A549 (cell line): ENCODE measurements at regions not wholly inside any gene's neighbourhood (a gene's known extent, or its start where the extent isn't known, plus 50 kb on each side); places are given as distances from the start of the nearest gene placed in this dataset.

ENCODE experiments used
- ATAC-seq, 2 experiments: fragments of 200-7000 bp in 1 of 2; fragments of >200 bp in 1 of 2; cut with Nextera tagmentation in 1 of 2; cut with Tn5 transposase in 1 of 2; 3 replicates each; pipeline versions ENCODE4 v1.8.0 to v1.9.1; 2018 to 2020; ENCODE audit warnings: mild to moderate bottlenecking in 1 of 2, moderate library complexity in 1 of 2
- CTCF ChIA-PET: fragments of 300-600 bp; sonication (Branson Sonifier 250); formaldehyde crosslinking; extraction: SDS; loops from one replicate; lab custom pipeline; 2021; ENCODE audit warnings: antibody characterized with exemption, inconsistent platforms; lab: Yijun Ruan, JAX
- POLR2A ChIA-PET: fragments of 350-600 bp; formaldehyde crosslinking; extraction: SDS; loops from one replicate; lab custom pipeline; 2021; ENCODE audit warnings: antibody characterized with exemption, inconsistent platforms; lab: Yijun Ruan, JAX
- DNase-seq, 2 experiments: peaks; one replicate each; pipeline versions ENCODE4 v3.0.0 to v3.0.0-alpha.2; 2011 to 2016; ENCODE audit warnings: low read depth in 1 of 2, low spot score in 1 of 2
- FAIRE-seq: peaks from 2 replicates; lab custom pipeline; 2011; peaks lifted over from hg19 to GRCh38; lab: Jason Lieb, UNC
- H3K27ac ChIP-seq, 2 experiments: fragments of >200 bp; sonication (Bioruptor Twin); formaldehyde crosslinking; 3 replicates each; pipeline ENCODE4 v1.5.1; 2016 to 2017
- H3K4me1 ChIP-seq: fragments of >200 bp; sonication (Bioruptor Twin); formaldehyde crosslinking; 3 replicates; pipeline ENCODE4 v1.6.1; 2016
- H3K4me2 ChIP-seq: fragments of >200 bp; sonication (Bioruptor Twin); formaldehyde crosslinking; 3 replicates; pipeline ENCODE4 v1.6.1; 2016
- H3K4me3 ChIP-seq: fragments of >200 bp; sonication (Bioruptor Twin); formaldehyde crosslinking; 3 replicates; pipeline ENCODE4 v1.5.1; 2016
- H3K9me3 ChIP-seq: fragments of >200 bp; sonication (Bioruptor Twin); formaldehyde crosslinking; 3 replicates; pipeline ENCODE4 v1.6.1; 2016
- ATOH8 ChIP-seq: fragments of 250-450 bp; sonication (Bioruptor Pico); IDR thresholded peaks from 2 replicates; pipeline ENCODE4 v1.5.0; 2020; ENCODE audit warnings: low read depth, mild to moderate bottlenecking, moderate library complexity
- BCL3 ChIP-seq: fragments of >200 bp; sonication (Bioruptor Twin); formaldehyde crosslinking; IDR thresholded peaks from 3 replicates; pipeline ENCODE4 v1.6.1; 2016
- CBX2 ChIP-seq: fragments of 200-600 bp; sonication (generic); IDR thresholded peaks from 2 replicates; pipeline ENCODE4 v1.6.1; 2016; ENCODE audit warnings: low read depth, mild to moderate bottlenecking, borderline replicate concordance
- CEBPB ChIP-seq, 2 experiments: fragments of >200 bp in 1 of 2; sonication (Bioruptor Twin) in 1 of 2; formaldehyde crosslinking in 1 of 2; IDR thresholded peaks; 2 replicates each; pipeline ENCODE4 v1.6.1; 2012 to 2016
- CHD4 ChIP-seq: fragments of 200-600 bp; sonication (generic); IDR thresholded peaks from 2 replicates; pipeline ENCODE4 v1.6.1; 2016; ENCODE audit warnings: antibody characterized with exemption, mild to moderate bottlenecking, borderline replicate concordance
- CTCF ChIP-seq: fragments of >200 bp; sonication (Bioruptor Twin); formaldehyde crosslinking; IDR thresholded peaks from 3 replicates; pipeline ENCODE4 v1.5.1; 2016
- EHF ChIP-seq: fragments of 250-450 bp; sonication (Bioruptor Pico); IDR thresholded peaks from 2 replicates; pipeline ENCODE4 v1.5.0; 2020; ENCODE audit warnings: mild to moderate bottlenecking
- FOXS1 ChIP-seq: fragments of 250-450 bp; sonication (Bioruptor Pico); IDR thresholded peaks from 2 replicates; pipeline ENCODE4 v1.5.0; 2020; ENCODE audit warnings: mild to moderate bottlenecking, moderate library complexity
- GATA3 ChIP-seq: IDR thresholded peaks from 2 replicates; pipeline ENCODE4 v1.6.1; 2012; ENCODE audit warnings: borderline replicate concordance
- HDAC2 ChIP-seq: fragments of 200-600 bp; sonication (generic); IDR thresholded peaks from 2 replicates; pipeline ENCODE4 v1.6.1; 2016
- HOXA7 ChIP-seq: fragments of 250-450 bp; sonication (Bioruptor Pico); IDR thresholded peaks from 2 replicates; pipeline ENCODE4 v1.5.0; 2020; ENCODE audit warnings: mild to moderate bottlenecking, moderate library complexity
- JUN ChIP-seq, 2 experiments: fragments of >200 bp; sonication (Bioruptor Twin); formaldehyde crosslinking; IDR thresholded peaks; 2 replicates in 1 of 2; 3 replicates in 1 of 2; pipeline ENCODE4 v1.6.1; 2016 to 2017
- KDM1A ChIP-seq: fragments of 200-600 bp; sonication (generic); IDR thresholded peaks from 2 replicates; pipeline ENCODE4 v1.6.1; 2016; ENCODE audit warnings: low read depth, mild to moderate bottlenecking
- KDM5A ChIP-seq: fragments of 200-600 bp; sonication (generic); IDR thresholded peaks from 2 replicates; pipeline ENCODE4 v1.6.1; 2016; ENCODE audit warnings: antibody characterized with exemption, mild to moderate bottlenecking
- MAFK ChIP-seq: fragments of 450-650 bp; IDR thresholded peaks from 2 replicates; pipeline ENCODE4 v1.6.1; 2014; ENCODE audit not compliant: partially characterized antibody
- MYC ChIP-seq: IDR thresholded peaks from 2 replicates; pipeline ENCODE4 v1.6.1; 2012; ENCODE audit warnings: mild to moderate bottlenecking, inconsistent platforms, low read length, improper control_type of control experiment, borderline replicate concordance
- NFE2L2 ChIP-seq: fragments of 150-350 bp; conservative IDR thresholded peaks from 2 replicates; pipeline ENCODE4 v1.6.1; 2014; ENCODE audit warnings: low read length
- NR3C1 ChIP-seq: fragments of >200 bp; sonication (Bioruptor Twin); formaldehyde crosslinking; IDR thresholded peaks from 3 replicates; pipeline ENCODE4 v1.6.1; 2017
- REST ChIP-seq: fragments of 200-600 bp; sonication (generic); IDR thresholded peaks from 2 replicates; pipeline ENCODE4 v1.6.1; 2016; ENCODE audit warnings: antibody characterized with exemption, mild to moderate bottlenecking, moderate library complexity
- RNF2 ChIP-seq: fragments of 200-600 bp; sonication (generic); IDR thresholded peaks from 2 replicates; pipeline ENCODE4 v1.6.1; 2016; ENCODE audit warnings: low read depth, mild to moderate bottlenecking, antibody characterized with exemption, moderate library complexity, borderline replicate concordance
- SMC3 ChIP-seq: fragments of >200 bp; sonication (Bioruptor Twin); formaldehyde crosslinking; IDR thresholded peaks from 3 replicates; pipeline ENCODE4 v1.6.1; 2018; ENCODE audit warnings: inconsistent platforms
- TP53 ChIP-seq: fragments of 250-450 bp; sonication (Bioruptor Pico); IDR thresholded peaks from 2 replicates; pipeline ENCODE4 v1.5.0; 2021; ENCODE audit warnings: mild to moderate bottlenecking, moderate library complexity
- USF2 ChIP-seq: fragments of 450-650 bp; IDR thresholded peaks from 2 replicates; pipeline ENCODE4 v1.6.1; 2014; ENCODE audit warnings: antibody characterized with exemption
- ZC3H11A ChIP-seq: fragments of 450-650 bp; IDR thresholded peaks from 2 replicates; pipeline ENCODE4 v1.6.1; 2014; ENCODE audit warnings: antibody characterized with exemption, mild to moderate bottlenecking
- WGBS: methylation state at CpG from one replicate; pipeline ENCODE4 v1.1.6; 2017; ENCODE audit errors: missing lambda C conversion rate; 5-methylcytosine and 5-hydroxymethylcytosine counted together

- Histone ChIP-seq H3K4me3 (no peak overlapping the region), H3K4me2 (no peak overlapping the region; the same call in 2 of the 3 replicates), H3K9me3 (0 out of 3 replicates have a peak, but pooled peaks cover under 1% of the 10 kb centered on the region), H3K4me1 (peaks cover 33% of the 10 kb centered on the region), H3K27ac (peak overlapping the region; percentile 12 to 84; a peak in 5 of 6 replicates)
- POLR2A ChIA-PET = no interaction called here
- TF ChIP-seq RNF2 (no peak), NFE2L2 (no peak), USF2 (no peak), CEBPB (IDR thresholded peaks at IDR 0.05) (0 out of 4 replicates have a peak, but pooled peaks of 1 of the 2 experiments have one; percentile 0), MAFK (no peak)
- no peak for DNase-seq
- FAIRE-seq = peak; percentile 49
- ATAC-seq = no peak
- WGBS = 74% methylated on average over 1 of the region's 1 CpG
- CTCF ChIA-PET = interaction anchor here (0.9 to 1.5 kb wide), 3 partner anchors 56 to 91 kb away, joined by 3 to 5 read pairs (median 4); no protein-coding TSS in a partner anchor
These were observed 107.1 kb upstream of the ITGB1 start for GRCh38 chr10:33065111-33065510.

- ATAC-seq = no peak
- Histone ChIP-seq H3K27ac (peak overlapping the region; percentile 12 to 84; a peak in 5 of 6 replicates), H3K4me1 (peaks cover 33% of the 10 kb centered on the region), H3K4me2 (no peak overlapping the region; the same call in 2 of the 3 replicates), H3K4me3 (no peak overlapping the region), H3K9me3 (no peaks in the 10 kb centered on the region)
- no peak for FAIRE-seq
- ChIA-PET CTCF (interaction anchor here (1.3 to 1.5 kb wide), 2 partner anchors 56 to 91 kb away, joined by 4 to 5 read pairs; no protein-coding TSS in a partner anchor), POLR2A (no interaction called here)
- WGBS = 79% methylated on average over 1 of the region's 1 CpG
- DNase-seq = no peak
- TF ChIP-seq CEBPB (IDR thresholded peaks at IDR 0.05) (0 out of 4 replicates have a peak, but pooled peaks of 1 of the 2 experiments have one; percentile 13), FOXS1 (CRISPR knock-in tag) (no peak), KDM5A (no peak), TP53 (no peak), USF2 (no peak), MAFK (no peak), JUN (IDR thresholded peaks at IDR 0.05) (no peak), GATA3 (no peak)
These were observed 106.7 kb upstream of the ITGB1 start for GRCh38 chr10:33064706-33065105.

GRCh38 chr10:33057620-33058019, 99.6 kb upstream of the ITGB1 start:
- CTCF ChIA-PET = interaction anchor here (0.8 to 2.1 kb wide), 2 partner anchors 9 to 10 kb away, joined by 3 to 9 read pairs; no protein-coding TSS in a partner anchor
- TF ChIP-seq JUN (IDR thresholded peaks at IDR 0.05) (no peak), CBX2 (no peak), EHF (no peak), KDM5A (no peak), HOXA7 (no peak), CHD4 (no peak), ATOH8 (CRISPR knock-in tag) (no peak), BCL3 (no peak), HDAC2 (no peak), ZC3H11A (no peak), SMC3 (no peak), CTCF (no peak), KDM1A (no peak), REST (no peak), TP53 (no peak), MYC (no peak), NR3C1 (no peak)

More at GRCh38 chr10:33057620-33058019, 99.6 kb upstream of the ITGB1 start:
- ATAC-seq = no peak
- no peak for FAIRE-seq
- DNase-seq = no peak
- H3K9me3 ChIP-seq = no peaks in the 10 kb centered on the region
- H3K27ac ChIP-seq = peak overlapping the region in 1 of 2 experiments; percentile 11; a peak in 1 of 6 replicates
- POLR2A ChIA-PET = no interaction called here
- H3K4me3 ChIP-seq = no peak overlapping the region
- WGBS = 93% methylated on average over 12 of the region's 12 CpGs
- no peaks in the 10 kb centered on the region; the same call in 2 of the 3 replicates for H3K4me1 ChIP-seq
- no peak overlapping the region for H3K4me2 ChIP-seq
